GM19463 (cell line): ENCODE measurements at regions not wholly inside any gene's neighbourhood (a gene's known extent, or its start where the extent isn't known, plus 50 kb on each side); places are given as distances from the start of the nearest gene placed in this dataset.
"Not testable (repeated sequence)": the region's sequence is repeated elsewhere in the genome, so short reads cannot be mapped to it uniquely, and the experiment has no call there.

Experiments used
- ATAC-seq: cut with Tn5 transposase; IDR thresholded peaks from one replicate; pipeline ENCODE4 v1.9.1; 2021; ENCODE audit warnings: mild to moderate bottlenecking, moderate library complexity; ENCODE audit not compliant: unreplicated experiment

DNA sequence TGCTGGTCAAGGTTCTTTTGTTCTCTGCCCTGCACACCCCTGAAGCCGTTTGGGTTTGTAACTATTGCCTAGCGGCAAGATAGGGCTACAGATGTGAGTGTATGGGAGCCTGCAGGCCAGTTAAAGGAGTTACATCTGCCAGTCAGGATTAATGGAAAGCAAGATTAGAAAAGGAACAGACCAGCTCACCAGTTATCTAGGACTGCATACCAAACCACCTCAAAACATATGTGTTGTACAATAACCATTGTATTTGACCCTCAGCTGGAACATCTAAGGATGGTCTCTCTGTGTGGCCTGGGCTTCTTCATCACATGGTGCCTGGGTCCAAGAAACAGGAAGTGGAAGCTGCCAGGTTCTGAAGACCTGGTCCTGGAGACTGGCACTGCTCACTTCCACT lies 52.5 kb upstream of the FBXO28 start:
- no peak for ATAC-seq

GRCh38 chr1:224059897-224060427 lies 53.9 kb upstream of the FBXO28 start:
- ATAC-seq: no peak

DNA sequence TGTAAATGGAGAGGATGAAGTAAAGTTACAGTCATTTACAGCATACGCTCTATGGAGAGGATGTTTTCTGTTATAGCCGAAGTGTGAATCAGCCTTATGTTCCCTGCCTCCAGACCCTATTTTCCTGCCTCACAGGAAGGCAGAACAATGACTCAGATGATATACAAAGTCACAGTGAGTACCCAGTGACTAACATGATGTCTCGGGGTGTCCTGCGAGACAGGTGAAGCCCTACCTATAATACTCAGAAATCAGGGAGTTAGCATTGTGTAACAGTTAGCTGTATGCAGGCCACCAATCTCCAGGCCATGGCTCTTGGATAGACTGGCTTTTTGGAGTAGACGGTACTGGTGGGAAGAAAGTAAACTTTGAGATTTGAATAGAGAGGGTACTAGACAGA lies 55.6 kb upstream of the FBXO28 start:
- ATAC-seq: no peak

DNA sequence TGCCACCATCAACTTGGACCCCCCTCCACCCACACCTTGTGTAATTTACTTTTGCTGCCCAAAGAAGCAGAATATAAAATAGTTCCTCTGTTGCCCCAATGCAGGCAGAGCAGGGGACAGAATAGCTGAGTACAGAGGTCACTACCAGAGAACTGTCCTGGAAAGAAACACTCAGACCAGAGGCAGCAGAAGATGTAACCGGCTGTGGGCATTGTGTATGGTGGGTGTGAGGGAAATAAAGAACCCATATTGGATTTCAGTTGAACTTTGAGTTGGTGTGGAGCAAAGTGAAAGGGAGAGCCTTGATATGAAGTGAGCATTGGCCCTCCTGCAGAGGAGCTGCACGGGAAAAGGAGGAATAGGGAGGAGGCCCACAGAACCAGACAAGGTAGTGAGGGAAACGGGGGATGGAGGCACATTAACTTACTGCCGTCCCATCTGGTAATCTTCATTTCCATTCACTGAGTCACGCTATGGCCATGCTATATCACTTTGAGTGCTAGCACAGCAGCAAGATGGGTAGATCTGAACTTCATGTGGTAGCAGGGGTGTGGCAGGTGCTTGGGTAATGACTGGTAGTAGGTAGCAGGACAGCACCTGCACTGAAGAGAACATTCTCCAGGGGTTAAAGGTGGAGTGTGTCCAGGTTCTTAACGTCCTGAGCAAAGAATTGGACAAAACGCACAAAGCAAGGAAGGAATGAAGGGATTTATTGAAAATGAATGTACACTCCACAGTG lies 56.3 kb upstream of the FBXO28 start:
- no peak for ATAC-seq

- no peak for ATAC-seq
Observed at GRCh38 chr1:224054611-224055010, 59.3 kb upstream of the FBXO28 start.

GRCh38 chr1:224054012-224054411 lies 59.9 kb upstream of the FBXO28 start:
- no peak for ATAC-seq

DNA sequence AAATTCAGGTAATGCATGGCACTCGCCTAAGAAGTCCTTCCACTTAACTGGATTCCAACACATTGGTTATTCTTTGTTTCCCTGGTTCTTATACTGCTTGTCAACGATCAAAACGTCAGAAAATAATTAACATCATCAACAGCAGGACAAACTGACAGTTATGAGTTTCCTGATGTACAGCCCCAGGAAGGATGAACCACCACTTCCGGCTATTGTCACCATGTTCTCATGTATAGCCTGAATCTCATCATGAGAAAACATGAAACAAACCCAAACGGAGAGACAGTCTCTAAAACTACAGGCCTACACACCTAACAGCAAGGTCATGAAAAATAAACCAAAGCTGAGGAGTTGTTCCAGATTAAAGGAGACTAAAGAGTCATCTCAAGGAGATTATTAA lies 60.5 kb upstream of the FBXO28 start:
- ATAC-seq: no peak

DNA sequence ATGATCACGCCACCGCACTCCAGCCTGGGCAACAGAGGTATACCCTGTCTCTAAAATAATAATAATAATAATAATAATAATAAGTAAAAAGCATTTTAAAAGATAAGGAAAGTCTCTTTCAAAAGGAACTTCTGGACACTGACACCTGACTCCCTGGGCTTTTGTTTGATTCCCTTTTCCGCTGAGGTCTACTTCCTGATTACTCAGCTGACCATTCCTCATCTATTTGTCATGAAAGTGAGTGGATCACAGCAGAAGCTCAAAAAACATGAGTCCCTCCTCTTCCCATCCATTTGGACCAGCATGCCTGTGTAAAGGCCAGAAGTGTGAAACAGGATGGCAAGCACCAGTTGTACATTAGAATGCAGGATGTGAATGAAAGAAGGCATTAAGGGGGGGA lies 61.1 kb upstream of the FBXO28 start:
- ATAC-seq: no peak

DNA sequence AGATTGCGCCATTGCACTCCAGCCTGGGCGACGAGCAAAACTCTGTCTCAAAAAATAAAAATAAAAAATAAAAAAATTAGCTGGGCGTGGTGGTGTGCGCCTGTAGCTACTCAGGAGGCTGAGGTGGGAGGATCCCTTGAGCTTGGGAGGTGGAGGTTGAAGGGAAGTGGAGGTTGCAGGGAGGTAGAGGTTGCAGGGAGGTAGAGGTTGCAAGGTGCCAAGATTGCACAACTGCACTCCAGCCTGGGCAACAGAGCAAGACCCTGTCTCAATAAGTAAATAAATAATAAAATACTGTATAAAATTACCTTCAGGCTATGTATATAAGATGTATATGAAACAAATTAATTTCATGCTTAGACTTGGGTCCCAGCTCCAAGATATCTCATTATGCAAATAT lies 62.1 kb upstream of the FBXO28 start:
- ATAC-seq: not testable (repeated sequence)

DNA sequence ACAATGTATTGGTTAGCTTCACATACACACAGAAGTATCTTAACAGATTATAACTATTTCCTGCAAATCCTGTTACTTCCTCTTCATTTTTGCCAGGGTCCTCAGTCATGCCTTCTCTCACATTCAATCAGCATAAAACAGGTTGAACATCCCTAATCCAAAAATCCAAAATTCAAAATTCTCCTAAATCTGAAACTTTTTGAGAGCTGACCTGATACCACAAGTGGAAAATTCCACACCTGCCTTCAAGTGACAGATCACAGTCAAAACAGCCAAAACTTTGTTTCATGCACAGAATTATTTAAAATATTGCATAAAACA lies 62.9 kb upstream of the FBXO28 start:
- ATAC-seq: no peak

DNA sequence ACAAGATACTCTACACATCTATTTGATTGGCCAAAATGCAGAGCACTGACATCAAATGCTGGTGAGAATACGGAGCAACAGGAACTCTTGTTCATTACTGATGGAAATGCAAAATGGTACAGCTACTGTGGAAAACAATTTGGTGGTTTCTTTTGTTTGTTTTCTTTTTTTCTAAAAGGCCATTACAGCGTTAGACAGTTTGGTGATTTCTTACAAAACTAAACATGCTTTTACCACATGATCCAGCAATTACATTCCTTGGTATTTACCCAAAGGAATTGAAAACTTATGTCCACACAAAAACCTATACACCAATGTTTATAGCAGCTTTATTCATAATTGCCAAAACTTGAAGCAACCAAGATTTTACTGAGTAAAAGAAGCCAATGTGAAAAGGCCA lies 66.4 kb upstream of the FBXO28 start:
- no peak for ATAC-seq

- no peak for ATAC-seq
Observed at GRCh38 chr1:224045556-224045955, 68.4 kb upstream of the FBXO28 start.

- no peak for ATAC-seq
Observed at GRCh38 chr1:224044420-224044819, 69.5 kb upstream of the FBXO28 start.

- ATAC-seq: no peak
Observed at GRCh38 chr1:224042557-224043118, 71.3 kb upstream of the FBXO28 start.

- ATAC-seq: no peak
Observed at GRCh38 chr1:224041032-224041431, 72.9 kb upstream of the FBXO28 start.

DNA sequence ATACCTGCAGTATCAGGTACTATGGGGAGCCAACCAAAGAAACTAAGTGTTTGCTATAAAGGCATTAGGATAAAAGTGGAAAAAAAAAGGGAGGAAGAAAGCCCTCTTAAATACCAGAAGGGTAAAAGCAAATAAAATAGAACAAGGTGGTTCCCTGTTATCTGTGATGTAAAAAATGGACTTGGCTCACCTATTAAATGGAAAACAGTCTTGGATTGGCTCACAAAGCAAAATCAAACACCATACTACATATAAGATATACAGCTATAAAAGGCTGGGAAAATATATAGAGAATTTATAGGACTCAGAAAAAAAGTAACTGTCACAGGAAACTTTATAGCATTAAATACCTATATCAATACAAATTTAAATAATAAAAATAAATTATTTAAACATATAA lies 73.5 kb upstream of the FBXO28 start:
- not testable (repeated sequence) for ATAC-seq

- ATAC-seq: not testable (repeated sequence)
Observed at GRCh38 chr1:224040006-224040405, 73.9 kb upstream of the FBXO28 start.

DNA sequence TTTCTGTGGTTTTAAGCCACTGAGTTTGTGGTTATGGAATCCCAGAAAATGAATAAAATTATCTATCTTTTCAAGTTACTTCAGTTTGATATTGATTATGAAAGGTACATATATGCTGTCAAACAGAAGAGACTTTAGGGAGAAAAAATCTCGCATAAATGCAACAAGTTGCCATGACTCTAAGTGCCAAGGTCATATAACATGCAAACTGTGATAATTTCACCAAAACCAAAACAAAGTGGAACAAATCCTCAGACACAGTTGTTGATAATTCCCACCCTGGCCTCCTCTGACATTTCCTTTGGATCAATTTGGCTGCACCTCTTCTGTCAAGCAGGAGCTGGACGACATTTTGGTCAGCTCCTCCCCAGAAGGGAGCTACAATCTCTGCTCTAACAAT lies 75.1 kb upstream of the FBXO28 start:
- ATAC-seq: not testable (repeated sequence)

- ATAC-seq: not testable (repeated sequence)
Observed at GRCh38 chr1:224037362-224037761, 76.5 kb upstream of the FBXO28 start.

DNA sequence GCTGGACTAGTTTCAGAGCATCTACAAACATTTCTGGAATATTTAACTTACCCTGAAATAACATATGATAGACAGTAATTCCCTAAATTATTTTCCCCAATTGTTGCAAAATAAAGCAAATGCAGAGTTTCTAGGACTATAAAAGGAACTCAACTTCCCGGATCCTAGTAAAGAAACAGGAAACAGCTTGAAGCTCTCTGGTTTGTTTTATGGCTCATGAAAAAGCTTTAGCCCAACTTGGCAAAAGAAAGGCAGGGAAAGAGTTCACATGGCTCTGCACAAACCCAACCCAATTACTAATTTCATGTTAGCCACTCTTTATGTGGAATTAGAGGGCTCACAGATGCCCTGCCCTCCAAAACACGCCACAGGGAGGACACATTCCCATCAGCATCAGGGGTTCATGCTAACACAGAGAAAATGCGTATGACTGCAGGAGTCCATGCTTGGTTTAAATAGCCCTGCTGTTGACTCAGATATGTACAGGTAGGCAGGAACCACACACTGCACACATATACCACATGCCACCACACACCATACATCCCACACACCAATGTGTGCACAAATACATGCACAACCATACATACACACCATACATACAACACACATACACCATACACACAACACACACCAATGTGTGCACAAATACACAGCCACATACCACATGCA lies 81.2 kb upstream of the FBXO28 start:
- ATAC-seq: not testable (repeated sequence)

DNA sequence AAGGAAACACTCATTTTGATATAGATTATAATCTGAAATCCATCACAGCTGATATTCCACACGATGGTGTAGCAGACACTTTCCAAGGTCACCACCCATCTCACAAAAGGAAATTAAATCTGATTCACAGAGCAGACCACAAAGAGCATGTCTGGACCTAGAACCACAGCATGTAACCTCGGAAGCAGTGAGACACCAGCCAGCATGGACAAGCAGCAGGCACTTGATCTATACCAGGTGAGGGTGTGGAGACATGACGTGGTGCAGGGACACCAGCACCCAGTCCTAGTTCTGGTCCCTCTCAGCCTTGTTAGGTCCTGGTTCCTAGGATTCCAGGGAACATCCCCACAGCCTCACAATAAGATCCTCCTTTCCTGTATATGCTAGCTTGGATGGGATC lies 81.9 kb upstream of the FBXO28 start:
- ATAC-seq: not testable (repeated sequence)

DNA sequence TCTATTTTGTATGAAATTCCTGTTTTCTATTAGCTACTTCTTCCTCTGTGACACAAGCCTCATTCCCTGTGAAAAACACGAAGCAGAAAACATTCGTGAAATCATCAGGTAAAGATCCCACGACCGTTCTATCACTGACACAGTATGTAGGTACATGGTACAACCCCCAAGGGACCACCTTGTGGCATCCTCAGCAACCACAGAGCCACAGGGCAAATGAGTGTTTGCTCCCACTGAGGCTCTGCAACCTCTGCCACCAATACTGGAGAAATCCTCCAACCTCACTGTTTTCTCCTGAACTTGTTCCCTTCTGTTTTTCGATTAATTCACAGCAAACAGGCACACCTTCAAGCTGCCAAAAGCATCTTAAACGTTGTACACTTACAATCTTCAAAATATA lies 83.7 kb upstream of the FBXO28 start:
- not testable (repeated sequence) for ATAC-seq
